ENCODE measurements at regions not wholly inside any gene's neighbourhood (a gene's known extent, or its start where the extent isn't known, plus 50 kb on each side); places are given as distances from the start of the nearest gene placed in this dataset.

DNA sequence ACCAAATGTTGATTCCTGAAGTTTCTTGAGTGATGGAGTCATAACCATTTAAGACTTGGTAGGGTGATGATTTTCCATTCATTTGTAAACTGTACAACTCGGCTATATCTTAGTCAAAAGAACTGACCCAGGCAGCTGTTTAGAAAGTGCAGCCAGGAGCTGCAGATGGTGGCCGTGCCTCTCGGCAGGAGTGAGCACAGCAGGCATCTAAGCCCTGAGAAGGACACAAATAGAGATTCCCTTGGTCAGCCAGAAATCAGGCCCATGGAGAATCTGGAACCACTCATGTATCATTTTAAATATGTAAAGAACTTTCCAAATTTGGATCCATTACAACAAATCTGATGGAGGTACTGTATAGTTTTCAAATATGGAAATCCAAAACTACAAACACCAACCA is 177.0 kb upstream of the AKR1E2 start:
- intact Hi-C loops (cut with micrococcal nuclease; ENCODE audit: unreplicated experiment): no loop called here
- H3K27me3 Mint-ChIP-seq (ENCODE audit: unreplicated experiment): no peaks in the 10 kb centered on the region
- TF ChIP-seq, protein P1, sequence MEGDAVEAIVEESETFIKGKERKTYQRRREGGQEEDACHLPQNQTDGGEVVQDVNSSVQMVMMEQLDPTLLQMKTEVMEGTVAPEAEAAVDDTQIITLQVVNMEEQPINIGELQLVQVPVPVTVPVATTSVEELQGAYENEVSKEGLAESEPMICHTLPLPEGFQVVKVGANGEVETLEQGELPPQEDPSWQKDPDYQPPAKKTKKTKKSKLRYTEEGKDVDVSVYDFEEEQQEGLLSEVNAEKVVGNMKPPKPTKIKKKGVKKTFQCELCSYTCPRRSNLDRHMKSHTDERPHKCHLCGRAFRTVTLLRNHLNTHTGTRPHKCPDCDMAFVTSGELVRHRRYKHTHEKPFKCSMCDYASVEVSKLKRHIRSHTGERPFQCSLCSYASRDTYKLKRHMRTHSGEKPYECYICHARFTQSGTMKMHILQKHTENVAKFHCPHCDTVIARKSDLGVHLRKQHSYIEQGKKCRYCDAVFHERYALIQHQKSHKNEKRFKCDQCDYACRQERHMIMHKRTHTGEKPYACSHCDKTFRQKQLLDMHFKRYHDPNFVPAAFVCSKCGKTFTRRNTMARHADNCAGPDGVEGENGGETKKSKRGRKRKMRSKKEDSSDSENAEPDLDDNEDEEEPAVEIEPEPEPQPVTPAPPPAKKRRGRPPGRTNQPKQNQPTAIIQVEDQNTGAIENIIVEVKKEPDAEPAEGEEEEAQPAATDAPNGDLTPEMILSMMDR (IDR thresholded peaks at IDR 0.05; ENCODE audit: unreplicated experiment): no peak
- no peak overlapping the region for H3K4me3 Mint-ChIP-seq (ENCODE audit: low read depth, unreplicated experiment)
- DNase-seq: no peak
- peaks cover 5% of the 10 kb centered on the region for H3K36me3 Mint-ChIP-seq (ENCODE audit: insufficient read depth, unreplicated experiment)
- BruUV-seq (replicated peaks): no TSS peak
- no peak overlapping the region for H3K27ac Mint-ChIP-seq (ENCODE audit: unreplicated experiment)
- no peaks in the 10 kb centered on the region for H3K9me3 Mint-ChIP-seq (ENCODE audit: low read depth, unreplicated experiment)
- CTCF ChIA-PET: no interaction called here
- H3K4me1 Mint-ChIP-seq (ENCODE audit: low read depth, unreplicated experiment): peaks cover 24% of the 10 kb centered on the region

DNA sequence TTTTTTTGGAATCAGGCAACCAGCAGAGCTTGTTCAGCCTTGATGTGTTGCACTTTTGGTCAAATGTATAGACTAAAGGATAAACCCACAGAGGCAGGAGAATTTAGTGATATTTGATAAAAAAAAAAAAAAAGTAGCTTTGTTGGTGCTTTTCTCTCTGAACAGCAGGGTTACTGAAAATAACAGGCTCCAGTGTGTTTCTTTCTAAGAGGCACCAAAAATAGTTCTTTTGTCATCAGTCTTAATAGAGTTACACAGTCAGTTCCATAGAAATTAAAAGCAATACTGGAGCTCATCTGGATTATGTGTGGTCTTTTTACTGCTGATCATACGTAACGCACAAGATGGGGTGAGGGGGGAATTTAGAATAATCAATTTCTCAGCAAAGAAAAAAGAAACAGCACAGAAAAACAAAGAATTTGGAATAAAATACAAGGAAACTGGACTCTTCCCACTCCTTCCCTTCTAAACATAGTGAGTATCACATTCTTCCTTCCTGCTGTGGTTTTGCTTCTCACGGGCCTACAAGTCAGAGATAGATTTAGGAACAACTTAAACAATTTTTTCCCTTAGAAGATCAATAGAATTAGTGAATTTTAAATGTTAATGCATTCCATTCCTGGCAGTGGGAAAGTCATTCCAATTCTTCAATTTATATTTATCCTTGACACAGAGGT is 178.8 kb upstream of the AKR1E2 start:
- Mint-ChIP-seq H3K4me1 (ENCODE audit: low read depth, unreplicated experiment) (peaks cover 24% of the 10 kb centered on the region), H3K9me3 (ENCODE audit: low read depth, unreplicated experiment) (no peaks in the 10 kb centered on the region), H3K4me3 (ENCODE audit: low read depth, unreplicated experiment) (no peak overlapping the region), H3K27me3 (ENCODE audit: unreplicated experiment) (no peaks in the 10 kb centered on the region), H3K27ac (ENCODE audit: unreplicated experiment) (no peak overlapping the region), H3K36me3 (ENCODE audit: insufficient read depth, unreplicated experiment) (peaks cover 5% of the 10 kb centered on the region)
- intact Hi-C loops (cut with micrococcal nuclease; ENCODE audit: unreplicated experiment): no loop called here
- TF ChIP-seq, protein P1 (IDR thresholded peaks at IDR 0.05; ENCODE audit: unreplicated experiment): no peak
- BruUV-seq (replicated peaks): no TSS peak
- CTCF ChIA-PET: interaction anchor here (0.7 kb wide), 1 partner anchor 204 kb away, joined by 4 read pairs; no protein-coding TSS in a partner anchor
- DNase-seq: no peak

DNA sequence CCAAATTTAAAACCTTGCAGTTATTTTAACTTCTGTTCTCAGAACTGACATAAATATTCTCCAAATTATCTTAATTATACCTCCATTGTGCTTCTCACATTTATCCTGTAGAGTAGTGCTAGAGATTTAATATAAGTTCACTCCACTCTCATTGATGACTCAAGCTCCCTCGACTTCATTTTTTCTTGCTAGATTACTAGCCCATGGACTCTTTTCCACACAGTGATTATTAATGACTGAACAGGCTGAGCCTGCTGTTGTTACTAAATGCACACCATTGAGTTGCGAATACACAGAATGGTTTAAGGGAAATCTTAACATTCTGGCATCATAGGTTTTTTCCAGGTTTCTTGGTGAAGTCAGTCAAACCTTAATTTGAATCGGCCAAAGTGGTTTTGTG is 179.5 kb upstream of the AKR1E2 start:
- peaks cover 5% of the 10 kb centered on the region for H3K36me3 Mint-ChIP-seq (ENCODE audit: insufficient read depth, unreplicated experiment)
- CTCF ChIA-PET: interaction anchor here (0.7 to 0.9 kb wide), 2 partner anchors 9 to 203 kb away, joined by 3 to 4 read pairs; no protein-coding TSS in a partner anchor
- H3K9me3 Mint-ChIP-seq (ENCODE audit: low read depth, unreplicated experiment): no peaks in the 10 kb centered on the region
- H3K4me1 Mint-ChIP-seq (ENCODE audit: low read depth, unreplicated experiment): peaks cover 17% of the 10 kb centered on the region
- no peak overlapping the region for H3K27ac Mint-ChIP-seq (ENCODE audit: unreplicated experiment)
- TF ChIP-seq, protein P1 (IDR thresholded peaks at IDR 0.05; ENCODE audit: unreplicated experiment): no peak
- no peaks in the 10 kb centered on the region for H3K27me3 Mint-ChIP-seq (ENCODE audit: unreplicated experiment)
- no peak overlapping the region for H3K4me3 Mint-ChIP-seq (ENCODE audit: low read depth, unreplicated experiment)
- intact Hi-C loops (cut with micrococcal nuclease; ENCODE audit: unreplicated experiment): no loop called here
- DNase-seq: no peak
- no TSS peak for BruUV-seq (replicated peaks)

DNA sequence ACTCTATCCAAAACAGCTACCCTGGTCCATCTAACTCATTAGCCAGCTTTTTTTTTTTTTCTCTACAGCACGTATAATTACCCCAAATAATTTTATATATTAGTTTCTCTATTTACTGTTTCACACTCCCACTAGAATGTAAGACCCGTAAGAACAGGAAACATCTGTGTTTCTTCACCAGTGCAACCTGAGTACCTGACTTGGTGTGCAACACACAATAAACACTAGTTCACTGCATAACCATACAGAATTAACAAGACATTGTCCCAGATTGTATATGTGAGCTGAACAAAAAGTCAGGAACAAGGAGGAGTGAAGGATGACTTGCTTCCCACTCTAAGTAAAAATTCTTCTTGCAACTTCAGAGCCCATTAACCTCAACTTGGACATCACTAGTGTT is 180.2 kb upstream of the AKR1E2 start:
- TF ChIP-seq, protein P1 (IDR thresholded peaks at IDR 0.05; ENCODE audit: unreplicated experiment): no peak
- no peaks in the 10 kb centered on the region for H3K9me3 Mint-ChIP-seq (ENCODE audit: low read depth, unreplicated experiment)
- CTCF ChIA-PET: interaction anchor here (0.6 to 0.9 kb wide), 2 partner anchors 9 to 162 kb away, joined by 3 to 4 read pairs; no protein-coding TSS in a partner anchor
- no peaks in the 10 kb centered on the region for H3K27me3 Mint-ChIP-seq (ENCODE audit: unreplicated experiment)
- H3K36me3 Mint-ChIP-seq (ENCODE audit: insufficient read depth, unreplicated experiment): peaks cover 5% of the 10 kb centered on the region
- peaks cover 10% of the 10 kb centered on the region for H3K4me1 Mint-ChIP-seq (ENCODE audit: low read depth, unreplicated experiment)
- H3K27ac Mint-ChIP-seq (ENCODE audit: unreplicated experiment): no peak overlapping the region
- BruUV-seq (replicated peaks): no TSS peak
- intact Hi-C loops (cut with micrococcal nuclease; ENCODE audit: unreplicated experiment): no loop called here
- DNase-seq: no peak
- H3K4me3 Mint-ChIP-seq (ENCODE audit: low read depth, unreplicated experiment): no peak overlapping the region

All from Calu3 (cell line).